ENCODE measurements at regions not wholly inside any gene's neighbourhood (a gene's known extent, or its start where the extent isn't known, plus 50 kb on each side); places are given as distances from the start of the nearest gene placed in this dataset.

- TF ChIP-seq POLR2A (IDR thresholded peaks at IDR 0.05; ENCODE audit: low read length) = no peak
- no peak for TF ChIP-seq GATA1 (IDR thresholded peaks at IDR 0.05; ENCODE audit: low read depth, low read length)
Measured at GRCh38 chr3:153242896-153243295, 80.9 kb downstream of the RAP2B start.
